ENCODE measurements at regions not wholly inside any gene's neighbourhood (a gene's known extent, or its start where the extent isn't known, plus 50 kb on each side); places are given as distances from the start of the nearest gene placed in this dataset.

GRCh38 chr5:125433457-125433856 is 687.0 kb upstream of the ZNF608 start:
- TF ChIP-seq POLR2A (IDR thresholded peaks at IDR 0.05; ENCODE audit: low read length): no peak
- TF ChIP-seq GATA1 (IDR thresholded peaks at IDR 0.05; ENCODE audit: low read depth, low read length): no peak

All from erythroblast (primary cell).